T-helper 22 cell (primary cell): ENCODE measurements at regions not wholly inside any gene's neighbourhood (a gene's known extent, or its start where the extent isn't known, plus 50 kb on each side); places are given as distances from the start of the nearest gene placed in this dataset.
"Not testable (repeated sequence)": the region's sequence is repeated elsewhere in the genome, so short reads cannot be mapped to it uniquely, and the experiment has no call there.

Experiments used
- DNase-seq: peaks from one replicate; pipeline ENCODE4 v3.0.0-alpha.2; 2020; ENCODE audit warnings: low read depth

GRCh38 chr6:14875481-14876063 is 370.3 kb upstream of the JARID2 start:
- no peak for DNase-seq

GRCh38 chr6:14876778-14877613 is 368.9 kb upstream of the JARID2 start:
- no peak for DNase-seq

- no peak for DNase-seq
These were observed 368.1 kb upstream of the JARID2 start for GRCh38 chr6:14877758-14878157.

GRCh38 chr6:14880052-14880451 is 365.8 kb upstream of the JARID2 start:
- no peak for DNase-seq

GRCh38 chr6:14880677-14881076 is 365.2 kb upstream of the JARID2 start:
- no peak for DNase-seq

GRCh38 chr6:14881398-14881797 is 364.5 kb upstream of the JARID2 start:
- no peak for DNase-seq

GRCh38 chr6:14882394-14883026 is 363.4 kb upstream of the JARID2 start:
- DNase-seq, result no peak

GRCh38 chr6:14883921-14884320 is 361.9 kb upstream of the JARID2 start:
- DNase-seq, result no peak

- no peak for DNase-seq
These were observed 360.4 kb upstream of the JARID2 start for GRCh38 chr6:14885498-14885897.

GRCh38 chr6:14887181-14887580 is 358.7 kb upstream of the JARID2 start:
- DNase-seq, result no peak

GRCh38 chr6:14887986-14888574 is 357.8 kb upstream of the JARID2 start:
- no peak for DNase-seq

GRCh38 chr6:14888575-14889000 is 357.3 kb upstream of the JARID2 start:
- DNase-seq, result no peak

GRCh38 chr6:14889188-14889587 is 356.7 kb upstream of the JARID2 start:
- no peak for DNase-seq

GRCh38 chr6:14889611-14890593 is 356.0 kb upstream of the JARID2 start:
- no peak for DNase-seq

- DNase-seq, result not testable (repeated sequence)
These were observed 354.0 kb upstream of the JARID2 start for GRCh38 chr6:14891820-14892375.

GRCh38 chr6:14894105-14894504 is 351.8 kb upstream of the JARID2 start:
- no peak for DNase-seq

- DNase-seq, result no peak
These were observed 349.4 kb upstream of the JARID2 start for GRCh38 chr6:14896475-14896874.

GRCh38 chr6:14897831-14898230 is 348.0 kb upstream of the JARID2 start:
- DNase-seq, result no peak

GRCh38 chr6:14899441-14899840 is 346.4 kb upstream of the JARID2 start:
- DNase-seq, result not testable (repeated sequence)

- no peak for DNase-seq
These were observed 344.9 kb upstream of the JARID2 start for GRCh38 chr6:14900919-14901318.
